Stimulated activated CD8-positive, alpha-beta memory T cell treated with anti-CD3 and anti-CD28 coated beads, Interleukin-7, amount 100 ng/mL, for 24 hours (primary cell): ENCODE measurements at regions not wholly inside any gene's neighbourhood (a gene's known extent, or its start where the extent isn't known, plus 50 kb on each side); places are given as distances from the start of the nearest gene placed in this dataset.
"Not testable (repeated sequence)": the region's sequence is repeated elsewhere in the genome, so short reads cannot be mapped to it uniquely, and the experiment has no call there.

Experiments used
- DNase-seq: peaks from one replicate; pipeline ENCODE4 v3.0.0-alpha.2; 2020; ENCODE audit warnings: low read depth

- no peak for DNase-seq
Measured at GRCh38 chr13:59247171-59247570, 916.6 kb downstream of the DIAPH3 start.

DNA sequence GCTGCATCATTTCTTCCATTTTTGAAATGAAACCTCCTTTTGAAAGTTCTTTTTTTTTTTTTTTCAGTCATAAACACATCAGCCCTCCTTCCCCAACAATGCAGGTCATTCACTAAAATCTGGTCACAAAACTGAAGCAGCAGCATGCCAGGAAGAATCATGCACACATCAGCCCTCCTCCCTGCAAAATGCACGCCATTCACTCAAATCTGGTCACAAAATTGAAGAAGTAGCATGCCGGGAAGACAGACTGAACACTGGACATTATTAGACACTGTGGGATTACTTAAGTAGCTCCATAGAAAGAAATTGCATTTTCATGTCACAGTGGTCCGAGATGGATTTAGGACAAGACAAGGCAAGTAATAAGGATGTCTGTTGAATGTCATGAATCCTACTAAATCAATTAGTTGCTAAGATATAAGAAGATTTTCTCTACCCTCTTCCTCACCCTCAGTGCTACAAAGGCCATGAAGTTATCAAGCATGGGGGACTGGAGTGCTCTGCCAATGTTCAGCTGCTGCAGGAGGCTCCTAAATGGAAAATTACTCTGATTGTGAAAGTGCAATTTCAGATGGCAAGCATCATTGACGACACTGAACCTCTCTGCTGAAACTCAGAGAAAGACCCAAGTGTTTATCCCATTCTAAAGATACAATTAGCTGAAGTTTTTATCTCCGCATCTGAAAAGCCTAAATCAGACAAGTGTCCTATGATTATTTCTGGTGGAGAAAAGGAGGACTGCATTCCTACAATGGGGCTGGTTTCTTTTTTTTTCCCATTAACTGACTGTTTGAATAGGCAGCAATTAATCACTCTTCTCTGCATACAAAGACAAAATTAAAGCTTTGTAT, 913.2 kb downstream of the DIAPH3 start:
- no peak for DNase-seq

DNA sequence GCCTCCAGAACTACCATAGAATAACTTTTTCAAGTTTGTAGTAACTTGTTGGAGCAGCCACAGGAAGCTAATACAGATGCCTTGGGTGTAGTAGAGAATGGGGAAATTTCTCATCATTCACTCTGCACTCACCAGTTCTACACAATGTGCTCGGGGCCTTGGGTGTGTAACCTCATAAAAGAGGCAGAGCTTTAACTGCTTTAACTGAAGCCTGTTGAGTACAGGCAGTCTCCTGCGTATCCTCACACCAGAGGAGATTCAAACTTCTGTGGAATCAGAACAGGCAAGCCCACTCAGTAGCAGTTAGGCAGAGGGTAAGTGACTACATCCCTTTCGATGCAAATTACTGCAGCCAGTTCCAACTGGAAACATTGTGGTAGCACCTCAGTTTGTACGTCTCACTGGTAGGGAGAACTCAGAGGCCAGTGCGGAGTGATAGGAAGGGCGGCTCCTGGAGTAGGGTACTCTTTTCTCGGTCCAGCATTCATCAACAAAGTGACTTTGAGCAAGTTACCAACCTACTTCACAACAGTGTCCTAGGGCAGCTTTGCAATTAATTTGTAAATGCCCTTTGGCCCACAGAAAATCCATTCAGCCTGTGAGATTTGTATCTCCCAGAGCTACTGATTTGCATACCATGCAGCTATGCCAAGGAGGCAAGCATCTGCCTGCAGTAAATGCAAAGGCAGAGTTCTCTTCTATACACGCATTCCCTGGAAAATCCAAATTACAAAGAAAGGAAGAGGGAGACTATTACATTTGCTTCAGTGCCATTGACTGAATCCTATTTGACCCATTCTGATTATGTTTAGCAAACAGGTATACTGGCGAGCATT, 904.3 kb downstream of the DIAPH3 start:
- no peak for DNase-seq

GRCh38 chr13:59261928-59262488, 901.7 kb downstream of the DIAPH3 start:
- DNase-seq = no peak

GRCh38 chr13:59263531-59263930, 900.2 kb downstream of the DIAPH3 start:
- no peak for DNase-seq

DNA sequence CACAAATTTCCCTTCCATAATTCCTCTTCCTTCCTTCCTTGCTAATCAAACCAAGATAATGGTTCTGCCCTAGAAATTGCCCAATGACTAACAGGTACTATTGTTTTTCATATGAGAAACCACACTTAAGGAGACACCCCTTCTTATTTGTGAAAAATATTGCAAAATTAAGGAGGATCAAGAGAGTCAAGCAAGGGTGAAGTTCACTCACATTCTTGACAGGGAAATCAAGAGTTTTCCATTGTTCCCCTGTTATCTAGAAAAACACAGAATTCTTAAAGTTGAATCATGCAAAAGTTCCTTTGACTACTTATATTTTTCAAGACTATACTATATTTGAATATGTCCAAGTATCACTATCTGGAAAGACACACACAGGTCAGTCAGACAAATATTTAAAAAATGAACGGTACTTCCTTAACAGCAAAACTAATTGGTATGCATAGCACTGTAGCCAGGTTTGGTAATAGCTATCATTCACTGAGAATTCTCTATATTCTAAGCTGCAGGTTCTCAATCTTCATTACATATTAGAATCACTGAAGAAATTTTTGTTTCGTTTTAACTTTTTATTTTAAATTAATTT, 897.2 kb downstream of the DIAPH3 start:
- no peak for DNase-seq

DNA sequence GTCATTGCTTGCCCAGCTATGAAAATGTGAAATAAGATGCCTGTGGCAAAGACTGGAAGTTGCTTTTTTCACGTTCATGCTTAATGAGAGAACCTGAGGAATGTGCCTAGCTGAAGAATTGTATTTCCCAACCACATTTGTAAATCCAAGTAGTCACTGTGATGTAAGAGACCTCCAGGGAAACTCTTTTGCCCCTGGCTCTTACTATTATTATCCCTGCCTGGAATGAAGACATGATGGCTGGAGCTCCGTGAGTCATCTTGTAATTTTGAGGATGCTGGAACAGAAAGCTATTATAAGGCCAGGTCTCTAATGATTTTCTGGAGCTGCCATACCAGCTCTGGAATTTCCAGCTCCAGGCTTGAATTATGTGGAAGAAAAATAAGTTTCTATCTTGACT, 894.3 kb downstream of the DIAPH3 start:
- no peak for DNase-seq

DNA sequence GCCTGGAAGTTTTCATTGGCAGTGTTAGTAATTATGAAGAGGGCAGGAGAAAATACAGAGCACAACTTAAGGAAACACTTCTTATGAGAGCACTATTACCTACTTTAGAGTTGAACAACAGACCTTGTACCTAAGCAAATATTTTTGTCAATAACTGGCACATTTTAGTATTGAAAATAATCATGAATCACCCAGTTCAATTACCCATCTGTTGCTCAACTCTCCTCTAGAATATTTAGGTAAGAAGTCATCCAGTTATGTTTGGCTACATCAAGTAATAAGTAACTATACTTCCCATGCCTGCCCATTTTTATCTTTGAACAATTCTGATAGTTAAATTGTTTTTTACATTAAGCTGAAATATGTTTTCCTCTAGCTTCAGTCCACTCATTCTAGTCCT, 893.4 kb downstream of the DIAPH3 start:
- no peak for DNase-seq

GRCh38 chr13:59274958-59275727, 888.6 kb downstream of the DIAPH3 start:
- no peak for DNase-seq

GRCh38 chr13:59276436-59276835, 887.3 kb downstream of the DIAPH3 start:
- DNase-seq = no peak

GRCh38 chr13:59277106-59277505, 886.6 kb downstream of the DIAPH3 start:
- DNase-seq = no peak

- no peak for DNase-seq
Measured at GRCh38 chr13:59279028-59279427, 884.7 kb downstream of the DIAPH3 start.

GRCh38 chr13:59279576-59279975, 884.2 kb downstream of the DIAPH3 start:
- no peak for DNase-seq

DNA sequence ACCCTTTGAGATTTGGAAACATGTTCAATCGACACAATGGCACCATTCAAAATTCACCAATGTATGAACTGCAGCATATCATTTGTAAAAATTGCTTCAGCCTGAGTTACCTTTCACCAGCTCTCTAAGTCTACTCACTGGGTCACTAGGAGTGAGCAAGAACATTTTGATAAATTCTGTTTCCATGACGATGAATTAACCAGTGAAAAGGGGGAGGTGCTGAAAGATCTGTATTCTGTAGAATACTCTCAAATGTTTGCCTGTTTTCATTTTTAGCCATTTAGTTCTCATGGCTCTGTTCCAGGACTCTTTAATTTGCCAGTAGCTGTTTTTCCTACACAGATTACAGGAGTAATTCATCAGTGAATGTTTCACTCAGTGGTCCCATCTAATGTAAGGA, 883.4 kb downstream of the DIAPH3 start:
- DNase-seq = no peak

DNA sequence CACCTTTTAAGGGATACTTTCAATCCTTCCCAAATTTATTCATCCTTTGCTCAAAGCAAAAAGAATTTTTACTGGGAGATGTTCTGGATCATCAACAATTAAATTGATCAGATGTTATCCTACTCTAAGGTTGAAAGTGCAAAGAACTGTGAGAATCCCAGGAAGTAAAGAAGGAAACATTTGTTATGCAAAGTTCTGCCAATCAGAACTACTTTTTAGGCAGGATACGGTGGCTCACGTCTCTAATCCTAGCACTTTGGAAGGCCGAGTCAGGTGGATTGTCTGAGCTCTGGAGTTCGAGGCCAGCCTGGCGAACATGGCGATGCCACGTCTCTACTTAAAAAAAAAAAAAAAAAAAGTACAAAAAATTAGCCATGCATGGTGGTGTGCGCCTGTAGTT, 882.3 kb downstream of the DIAPH3 start:
- DNase-seq = no peak

- not testable (repeated sequence) for DNase-seq
Measured at GRCh38 chr13:59292240-59292639, 871.5 kb downstream of the DIAPH3 start.

DNA sequence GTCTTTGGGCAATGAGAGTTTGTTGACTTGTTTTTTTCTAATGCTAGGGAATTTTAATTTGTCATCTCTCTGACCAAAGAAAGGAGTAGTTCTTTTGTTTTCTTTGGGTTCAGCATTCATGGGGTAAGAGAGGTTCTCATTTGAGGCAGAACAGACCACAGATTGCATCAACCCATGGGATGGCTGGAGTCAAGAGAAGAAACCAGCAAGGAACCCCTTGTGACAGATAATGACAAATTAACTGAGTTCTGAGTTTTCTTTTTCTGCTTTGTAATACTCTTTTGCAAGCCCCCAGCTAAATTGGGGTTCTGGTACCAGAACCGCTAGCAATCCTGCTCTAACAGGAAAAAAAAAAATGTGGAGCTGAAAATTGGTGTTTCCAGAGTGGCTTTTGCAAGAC, 864.1 kb downstream of the DIAPH3 start:
- DNase-seq = no peak

GRCh38 chr13:59300355-59301173, 863.2 kb downstream of the DIAPH3 start:
- no peak for DNase-seq

DNA sequence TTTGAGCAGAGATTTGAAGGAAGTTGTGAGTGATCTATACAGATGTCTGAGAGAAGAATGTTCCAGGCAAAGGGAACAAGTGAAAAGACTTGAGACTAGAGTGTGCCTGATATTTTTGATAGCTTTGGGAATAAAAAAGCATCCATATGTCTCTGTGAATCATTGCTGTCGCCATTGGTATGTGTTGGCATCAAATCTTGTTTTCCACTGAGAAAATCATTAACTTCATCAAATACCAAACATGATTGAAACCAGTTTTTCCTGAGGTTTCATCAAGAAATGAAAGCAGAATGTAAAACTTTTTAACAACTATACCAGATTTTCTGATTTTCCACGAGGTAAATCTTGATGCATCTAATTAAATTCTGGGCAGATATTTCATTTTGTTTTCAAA, 862.6 kb downstream of the DIAPH3 start:
- DNase-seq = no peak

DNA sequence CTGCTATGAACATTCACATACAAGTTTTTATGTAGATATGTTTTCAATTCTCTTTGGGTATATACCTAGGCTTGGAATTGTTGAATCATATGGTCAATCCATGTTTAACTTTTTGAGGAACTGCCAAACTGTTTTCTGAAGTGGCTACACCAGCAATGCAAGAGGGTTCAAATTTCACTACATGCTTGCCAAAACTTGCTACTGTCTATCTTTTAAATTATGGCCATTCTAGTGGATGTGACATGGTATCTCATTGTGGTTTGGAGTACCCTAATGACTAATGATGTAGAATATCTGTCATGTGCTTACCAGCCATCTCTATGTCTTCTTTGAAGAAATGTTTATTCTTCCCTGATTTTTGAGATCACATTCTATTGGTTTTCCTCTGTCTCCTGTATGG, 860.3 kb downstream of the DIAPH3 start:
- no peak for DNase-seq

- DNase-seq = no peak
Measured at GRCh38 chr13:59304596-59304995, 859.1 kb downstream of the DIAPH3 start.
